Keratinocyte (primary cell): ENCODE measurements at regions not wholly inside any gene's neighbourhood (a gene's known extent, or its start where the extent isn't known, plus 50 kb on each side); places are given as distances from the start of the nearest gene placed in this dataset.

Experiments used
- DNase-seq: peaks from one replicate; pipeline ENCODE4 v3.0.0-alpha.2; 2011; ENCODE audit warnings: low read depth, missing footprints, low spot score
- FAIRE-seq: peaks from 2 replicates; lab custom pipeline; 2011; peaks lifted over from hg19 to GRCh38; lab: Jason Lieb, UNC
- H2AFZ ChIP-seq: 2 replicates; pipeline ENCODE4 v1.6.0; 2012; ENCODE audit warnings: low read length, control low read depth, inconsistent platforms; ENCODE audit not compliant: control insufficient read depth
- H3K27ac ChIP-seq: 2 replicates; pipeline ENCODE4 v1.5.1; 2011; ENCODE audit warnings: low read length; ENCODE audit not compliant: control insufficient read depth, insufficient read depth
- H3K27me3 ChIP-seq: 3 replicates; pipeline ENCODE4 v1.6.0; 2011; ENCODE audit warnings: low read length; ENCODE audit not compliant: control insufficient read depth, insufficient read depth; ENCODE audit errors: extremely low read depth
- H3K36me3 ChIP-seq, 2 experiments: 2 replicates in 1 of 2; 3 replicates in 1 of 2; pipeline ENCODE4 v1.5.1; 2011; ENCODE audit warnings: low read length in 2 of 2, mild to moderate bottlenecking in 1 of 2; ENCODE audit not compliant: control insufficient read depth in 2 of 2, insufficient read depth in 2 of 2; ENCODE audit errors: extremely low read depth in 1 of 2
- H3K4me1 ChIP-seq: 3 replicates; pipeline ENCODE4 v1.5.1; 2011; ENCODE audit warnings: low read length; ENCODE audit not compliant: control insufficient read depth, insufficient read depth; ENCODE audit errors: extremely low read depth
- H3K4me2 ChIP-seq: 3 replicates; pipeline ENCODE4 v1.6.0; 2011; ENCODE audit warnings: low read depth, low read length; ENCODE audit not compliant: control insufficient read depth, insufficient read depth; ENCODE audit errors: extremely low read depth
- H3K4me3 ChIP-seq, 3 experiments: fragments of 200-600 bp in 1 of 3; sonication (generic) in 1 of 3; 2 replicates in 2 of 3; 3 replicates in 1 of 3; pipeline ENCODE4 v1.5.1; 2011 to 2016; ENCODE audit warnings: low read length in 3 of 3, mild to moderate bottlenecking in 3 of 3, control low read depth in 2 of 3, inconsistent platforms in 1 of 3, low read depth in 1 of 3, mixed read lengths in 1 of 3, mixed run types in 1 of 3, moderate library complexity in 1 of 3; ENCODE audit not compliant: control insufficient read depth in 2 of 3, insufficient read depth in 2 of 3; ENCODE audit errors: extremely low read depth in 1 of 3
- H3K79me2 ChIP-seq: 2 replicates; pipeline ENCODE4 v1.6.0; 2012; ENCODE audit warnings: low read length; ENCODE audit not compliant: control insufficient read depth, insufficient read depth
- H3K9ac ChIP-seq: 3 replicates; pipeline ENCODE4 v1.6.0; 2011; ENCODE audit warnings: low read length; ENCODE audit not compliant: control insufficient read depth, insufficient read depth; ENCODE audit errors: extremely low read depth
- H3K9me1 ChIP-seq: 3 replicates; pipeline ENCODE4 v1.6.0; 2011; ENCODE audit warnings: low read length; ENCODE audit not compliant: control insufficient read depth, insufficient read depth; ENCODE audit errors: extremely low read depth
- H3K9me3 ChIP-seq: 2 replicates; pipeline ENCODE4 v1.5.1; 2012; ENCODE audit warnings: low read depth, low read length; ENCODE audit not compliant: control insufficient read depth
- H4K20me1 ChIP-seq: 3 replicates; pipeline ENCODE4 v1.6.0; 2011; ENCODE audit warnings: low read length; ENCODE audit not compliant: control insufficient read depth, insufficient read depth; ENCODE audit errors: extremely low read depth
- CTCF ChIP-seq, 3 experiments: IDR thresholded peaks in 1 of 3; conservative IDR thresholded peaks in 1 of 3; optimal IDR thresholded peaks in 1 of 3; 2 replicates in 2 of 3; 3 replicates in 1 of 3; pipeline versions ENCODE3 to v1.5.1; 2011; ENCODE audit warnings: low read length in 3 of 3, mild to moderate bottlenecking in 3 of 3, moderate library complexity in 2 of 3, control low read depth in 1 of 3, inconsistent platforms in 1 of 3; ENCODE audit not compliant: insufficient read depth in 2 of 3; ENCODE audit errors: extremely low read depth in 1 of 3
- EZH2 ChIP-seq: IDR thresholded peaks from one replicate; pipeline ENCODE4 v1.6.1; 2012; ENCODE audit warnings: inconsistent platforms, mild to moderate bottlenecking, low read length, moderate library complexity
- dilution Hi-C: fragments of 300-500 bp; cut with MboI; formaldehyde crosslinking; loops from one replicate; pipeline ENCODE4 v1.7.0; 2020; ENCODE audit warnings: low sequenced_read_pairs; ENCODE audit not compliant: extremely low pct_ligation_motif_present

GRCh38 chr6:139853302-139853992 lies 479.0 kb upstream of the CITED2 start:
- H3K27ac ChIP-seq = no peak overlapping the region
- H3K27me3 ChIP-seq = no peaks in the 10 kb centered on the region
- H3K4me1 ChIP-seq = no peaks in the 10 kb centered on the region
- no peaks in the 10 kb centered on the region for H3K9me1 ChIP-seq
- H4K20me1 ChIP-seq = no peaks in the 10 kb centered on the region
- dilution Hi-C loops = no loop called here
- TF ChIP-seq CTCF (optimal IDR thresholded peaks at IDR 0.05 in 1 of 3, IDR thresholded peaks at IDR 0.05 in 1 of 3, conservative IDR thresholded peaks at IDR 0.05 in 1 of 3; ENCODE audit: extremely low read depth in 1 of 3, insufficient read depth in 2 of 3, low read length in 3 of 3) (no peak), EZH2 (no peak)
- no peak overlapping the region for H3K4me3 ChIP-seq
- no peaks in the 10 kb centered on the region for H3K9me3 ChIP-seq
- no peak overlapping the region for H3K9ac ChIP-seq
- H3K4me2 ChIP-seq = no peak overlapping the region
- H2AFZ ChIP-seq = no peak overlapping the region
- FAIRE-seq (no peak), DNase-seq (no peak)
- no peaks in the 10 kb centered on the region for H3K79me2 ChIP-seq
- H3K36me3 ChIP-seq = no peaks in the 10 kb centered on the region

GRCh38 chr6:139852488-139853140 lies 478.2 kb upstream of the CITED2 start:
- H3K4me3 ChIP-seq = no peak overlapping the region
- no peaks in the 10 kb centered on the region for H3K9me3 ChIP-seq
- H3K27ac ChIP-seq = no peak overlapping the region
- peak overlapping the region; percentile 4 for H2AFZ ChIP-seq
- no peaks in the 10 kb centered on the region for H3K4me1 ChIP-seq
- H3K9me1 ChIP-seq = no peaks in the 10 kb centered on the region
- dilution Hi-C loops = no loop called here
- DNase-seq (no peak), FAIRE-seq (no peak)
- H4K20me1 ChIP-seq = no peaks in the 10 kb centered on the region
- H3K4me2 ChIP-seq = no peak overlapping the region
- no peak for TF ChIP-seq CTCF (optimal IDR thresholded peaks at IDR 0.05 in 1 of 3, IDR thresholded peaks at IDR 0.05 in 1 of 3, conservative IDR thresholded peaks at IDR 0.05 in 1 of 3; ENCODE audit: extremely low read depth in 1 of 3, insufficient read depth in 2 of 3, low read length in 3 of 3)
- no peak for TF ChIP-seq EZH2
- no peaks in the 10 kb centered on the region for H3K79me2 ChIP-seq
- no peaks in the 10 kb centered on the region for H3K27me3 ChIP-seq
- no peaks in the 10 kb centered on the region for H3K36me3 ChIP-seq
- no peak overlapping the region for H3K9ac ChIP-seq
